ENCODE measurements at regions not wholly inside any gene's neighbourhood (a gene's known extent, or its start where the extent isn't known, plus 50 kb on each side); places are given as distances from the start of the nearest gene placed in this dataset.
"Not testable (repeated sequence)": the region's sequence is repeated elsewhere in the genome, so short reads cannot be mapped to it uniquely, and the experiment has no call there.

- DNase-seq, result no peak
Measured at GRCh38 chr18:25497151-25497794, 145.3 kb upstream of the ZNF521 start.

- DNase-seq, result no peak
Measured at GRCh38 chr18:25496544-25496943, 144.6 kb upstream of the ZNF521 start.

GRCh38 chr18:25495606-25496005 is 143.6 kb upstream of the ZNF521 start:
- no peak for DNase-seq

- no peak for DNase-seq
Measured at GRCh38 chr18:25494888-25495287, 142.9 kb upstream of the ZNF521 start.

GRCh38 chr18:25493401-25493800 is 141.4 kb upstream of the ZNF521 start:
- no peak for DNase-seq

GRCh38 chr18:25490316-25490715 is 138.3 kb upstream of the ZNF521 start:
- no peak for DNase-seq

GRCh38 chr18:25473008-25473407 is 121.0 kb upstream of the ZNF521 start:
- DNase-seq, result no peak

- not testable (repeated sequence) for DNase-seq
Measured at GRCh38 chr18:25470756-25471524, 119.0 kb upstream of the ZNF521 start.

- DNase-seq, result no peak
Measured at GRCh38 chr18:25470062-25470461, 118.1 kb upstream of the ZNF521 start.

GRCh38 chr18:25469489-25469888 is 117.5 kb upstream of the ZNF521 start:
- DNase-seq, result no peak

- peak in 7 of 58 donors; percentile 0 to 57 (median 16) for DNase-seq
Measured at GRCh38 chr18:25467226-25467987, 115.4 kb upstream of the ZNF521 start.

GRCh38 chr18:25465152-25465732 is 113.3 kb upstream of the ZNF521 start:
- no peak for DNase-seq

GRCh38 chr18:25464227-25464626 is 112.3 kb upstream of the ZNF521 start:
- no peak for DNase-seq

GRCh38 chr18:25463726-25464125 is 111.8 kb upstream of the ZNF521 start:
- DNase-seq, result no peak

GRCh38 chr18:25459814-25460213 is 107.8 kb upstream of the ZNF521 start:
- DNase-seq, result no peak

- no peak for DNase-seq
Measured at GRCh38 chr18:25457601-25458000, 105.6 kb upstream of the ZNF521 start.

GRCh38 chr18:25457126-25457525 is 105.2 kb upstream of the ZNF521 start:
- DNase-seq, result no peak

- DNase-seq, result no peak
Measured at GRCh38 chr18:25456334-25457010, 104.5 kb upstream of the ZNF521 start.

- DNase-seq, result no peak
Measured at GRCh38 chr18:25455646-25456045, 103.7 kb upstream of the ZNF521 start.

- no peak for DNase-seq
Measured at GRCh38 chr18:25455159-25455558, 103.2 kb upstream of the ZNF521 start.

GRCh38 chr18:25454730-25455129 is 102.8 kb upstream of the ZNF521 start:
- DNase-seq, result no peak
